GM20431 (cell line): ENCODE measurements at regions not wholly inside any gene's neighbourhood (a gene's known extent, or its start where the extent isn't known, plus 50 kb on each side); places are given as distances from the start of the nearest gene placed in this dataset.

Experiments
- in situ Hi-C: fragments of 300-500 bp; cut with MseI, MboI; formaldehyde crosslinking; loops from one replicate; pipeline ENCODE4 v1.15.0; 2020; ENCODE audit warnings: low sequenced_read_pairs; ENCODE audit not compliant: unreplicated experiment

DNA sequence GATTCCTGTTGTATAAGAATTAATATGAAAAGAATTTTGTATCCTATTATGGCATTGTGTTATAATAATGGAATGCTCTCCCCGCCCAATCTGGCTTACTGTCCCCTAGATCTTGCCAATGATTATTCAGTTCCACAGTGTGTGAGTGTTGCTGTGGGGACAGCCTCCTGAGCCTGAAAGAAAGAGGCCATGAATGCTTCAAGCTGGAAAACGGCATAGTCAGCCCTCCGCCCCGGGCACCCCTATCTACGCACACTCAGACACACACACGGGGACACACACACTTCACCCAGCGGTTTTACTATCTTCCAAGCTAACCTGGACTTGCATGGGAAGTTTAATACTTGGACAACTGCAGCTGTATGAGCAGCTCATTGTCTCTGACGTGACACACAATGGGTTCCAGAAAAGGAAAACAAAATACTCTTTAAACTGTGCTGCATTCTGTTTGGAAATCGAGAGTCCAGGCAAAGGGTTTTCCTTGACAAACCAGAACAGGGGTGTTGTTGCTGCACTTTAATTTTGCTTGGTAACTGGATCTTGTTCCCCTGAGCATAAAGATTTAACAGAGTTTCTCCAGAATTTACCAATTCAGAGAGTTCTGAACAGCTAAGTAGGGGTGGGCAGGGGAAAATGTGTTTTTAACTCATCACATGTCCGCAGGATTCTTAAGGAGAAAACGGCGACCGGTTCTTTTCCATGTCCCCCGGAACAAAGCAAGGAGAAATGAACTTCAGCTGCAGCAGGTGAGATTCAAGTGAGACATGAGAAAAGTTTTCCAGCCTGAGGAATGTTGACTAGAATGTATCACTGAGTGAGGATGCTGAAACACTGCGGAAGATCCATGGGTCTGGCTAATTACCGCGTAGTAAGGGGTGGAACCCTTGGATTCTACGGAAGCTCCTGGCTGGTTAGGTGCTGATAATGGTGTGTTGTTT, 472.9 kb downstream of the FOXO1 start:
- in situ Hi-C loops = no loop called here

DNA sequence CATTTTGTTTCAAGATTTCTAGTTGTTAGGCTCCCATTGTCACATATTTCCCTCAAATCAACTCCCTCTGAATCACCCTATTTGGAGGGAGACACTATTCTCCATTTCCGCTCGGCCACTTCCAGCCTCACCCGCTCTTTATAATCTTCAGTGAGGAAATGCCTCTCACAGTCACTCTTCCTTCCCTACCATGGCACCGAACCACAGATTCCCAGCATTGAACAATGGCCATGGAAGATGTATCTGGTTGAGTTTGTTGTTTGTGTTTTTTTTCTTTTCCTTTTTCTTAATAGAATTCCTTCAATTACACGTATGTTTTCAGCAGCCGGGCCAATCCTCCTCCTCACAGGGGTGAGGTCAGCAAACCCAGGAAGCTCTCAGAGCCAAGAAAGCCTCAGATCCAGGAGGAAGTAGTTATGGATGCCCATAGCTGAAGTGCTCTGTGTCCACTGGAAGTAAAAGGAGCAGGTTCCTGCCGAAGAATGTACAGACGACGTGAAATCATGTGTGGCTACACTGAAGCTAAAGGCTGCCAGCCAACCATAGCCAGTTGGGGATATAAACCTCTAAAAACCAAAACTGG, 472.1 kb downstream of the FOXO1 start:
- in situ Hi-C loops = no loop called here

DNA sequence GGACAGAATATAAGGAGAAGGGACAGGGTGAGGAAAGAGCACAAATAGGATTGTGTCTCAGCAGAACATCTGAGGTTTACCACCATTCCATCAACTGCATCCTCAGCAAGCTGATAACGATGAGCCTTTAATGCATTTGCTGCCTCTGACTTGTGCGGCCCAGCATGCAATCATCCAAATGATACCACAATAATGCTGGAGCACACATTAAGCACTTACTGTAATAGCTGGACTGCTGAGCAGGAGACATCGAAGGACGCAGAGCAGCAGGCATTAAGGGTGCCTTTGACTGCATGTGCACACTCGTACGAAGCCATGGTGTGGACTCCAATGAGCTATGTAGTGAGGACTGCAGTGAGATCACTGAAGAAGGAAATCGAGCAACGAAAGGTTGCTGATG, 469.4 kb downstream of the FOXO1 start:
- in situ Hi-C loops = no loop called here

DNA sequence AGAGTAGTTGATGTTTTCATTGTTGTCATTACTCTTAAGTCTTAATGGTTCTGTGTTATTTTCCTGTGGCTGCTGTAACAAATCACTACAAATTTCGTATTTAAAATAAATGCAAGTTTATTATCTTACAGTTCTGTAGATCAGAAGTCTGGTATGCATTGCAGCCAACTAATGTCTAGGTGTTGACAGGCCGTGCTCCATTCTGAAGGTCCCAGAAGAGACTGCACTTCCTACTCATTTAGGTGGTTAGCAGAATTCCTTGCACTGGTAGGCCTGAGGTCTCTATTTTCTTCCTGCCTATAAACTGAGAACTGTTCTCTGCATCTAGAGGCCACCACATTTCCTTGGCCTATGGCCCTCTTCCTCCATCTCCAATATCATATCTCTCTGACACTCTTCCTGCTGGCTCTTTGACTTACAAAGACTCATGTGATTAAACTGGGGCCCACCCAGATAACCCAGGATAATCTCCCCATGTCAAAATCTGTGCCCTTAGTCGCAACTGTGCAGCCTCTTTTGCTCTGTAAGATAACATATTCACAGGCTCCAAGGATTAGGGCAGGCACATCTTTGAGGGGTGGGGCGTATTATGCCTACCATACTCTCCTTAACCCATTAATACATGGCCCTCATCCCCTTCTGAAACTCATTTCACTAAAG, 468.4 kb downstream of the FOXO1 start:
- in situ Hi-C loops = no loop called here

DNA sequence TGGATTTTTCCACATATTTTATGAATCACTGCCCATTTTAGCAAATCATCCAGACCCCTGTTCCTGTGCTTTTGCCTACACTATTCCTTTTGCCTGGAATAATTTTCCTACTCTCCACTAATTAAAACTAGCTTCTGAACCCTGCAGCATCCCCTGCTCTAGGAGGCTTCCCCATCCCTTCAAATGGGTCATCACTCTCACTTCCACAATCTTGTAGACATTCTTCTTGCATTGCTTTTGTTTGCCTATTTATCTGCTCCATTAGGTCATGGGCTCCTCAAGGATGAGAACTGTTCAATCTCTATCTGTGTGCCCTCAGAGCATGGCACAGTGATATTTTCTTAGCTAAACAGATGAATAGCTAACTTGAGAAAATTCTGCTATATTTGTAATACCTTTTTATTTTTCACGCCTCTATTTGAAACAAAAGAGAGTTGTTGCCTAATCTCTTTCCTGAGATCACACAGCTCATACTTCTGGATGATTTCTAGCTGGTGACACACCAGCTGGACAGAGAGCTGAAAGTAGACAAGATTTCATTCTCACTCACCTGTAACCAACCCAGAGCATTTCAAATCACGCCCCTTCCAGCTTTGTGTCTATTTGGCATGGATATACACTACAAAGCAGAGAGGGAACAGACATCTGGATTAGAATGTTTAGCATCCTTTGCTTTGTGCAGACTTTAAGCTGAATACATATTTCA, 466.0 kb downstream of the FOXO1 start:
- in situ Hi-C loops = no loop called here

DNA sequence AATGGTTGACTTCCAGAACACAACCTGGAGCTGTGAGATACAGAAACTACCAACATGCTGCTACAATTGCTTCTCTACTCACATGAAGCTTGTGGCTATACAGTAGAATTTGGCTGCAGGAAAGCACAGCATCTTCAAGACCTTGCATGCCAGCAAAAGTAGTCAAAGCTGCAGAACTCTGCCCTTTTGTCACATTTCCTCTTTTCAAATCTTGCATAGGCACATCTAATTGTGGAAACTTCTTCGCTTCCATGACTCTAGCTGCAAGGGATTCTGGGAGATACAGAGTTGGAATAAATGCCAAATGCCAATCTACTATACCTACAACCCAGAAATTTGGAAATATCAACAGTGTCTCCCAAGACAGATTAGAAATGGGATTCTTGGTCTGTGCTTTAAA, 462.2 kb downstream of the FOXO1 start:
- in situ Hi-C loops = no loop called here

DNA sequence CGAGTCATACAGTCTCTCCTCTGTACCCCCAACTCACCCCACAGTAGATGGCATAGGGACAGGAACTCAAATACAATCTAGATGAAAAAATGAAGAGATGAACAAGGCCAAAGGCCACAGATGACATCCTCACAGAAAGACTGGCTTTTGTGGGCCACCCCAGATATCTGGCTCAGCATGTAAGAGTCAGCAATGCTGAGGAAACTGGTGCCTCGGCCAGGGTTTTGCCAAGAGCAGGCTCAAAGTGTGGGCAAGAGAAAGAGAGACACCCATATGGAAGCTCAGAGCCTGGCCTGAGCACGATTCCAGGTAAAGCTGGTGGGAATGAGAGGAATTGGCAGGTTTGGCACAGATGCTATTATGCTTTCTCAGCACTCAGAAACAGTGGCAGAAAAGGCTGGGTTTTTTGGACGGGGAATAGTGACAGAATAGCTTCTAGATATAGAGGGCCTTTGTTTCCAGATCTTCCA, 460.6 kb downstream of the FOXO1 start:
- in situ Hi-C loops = no loop called here

DNA sequence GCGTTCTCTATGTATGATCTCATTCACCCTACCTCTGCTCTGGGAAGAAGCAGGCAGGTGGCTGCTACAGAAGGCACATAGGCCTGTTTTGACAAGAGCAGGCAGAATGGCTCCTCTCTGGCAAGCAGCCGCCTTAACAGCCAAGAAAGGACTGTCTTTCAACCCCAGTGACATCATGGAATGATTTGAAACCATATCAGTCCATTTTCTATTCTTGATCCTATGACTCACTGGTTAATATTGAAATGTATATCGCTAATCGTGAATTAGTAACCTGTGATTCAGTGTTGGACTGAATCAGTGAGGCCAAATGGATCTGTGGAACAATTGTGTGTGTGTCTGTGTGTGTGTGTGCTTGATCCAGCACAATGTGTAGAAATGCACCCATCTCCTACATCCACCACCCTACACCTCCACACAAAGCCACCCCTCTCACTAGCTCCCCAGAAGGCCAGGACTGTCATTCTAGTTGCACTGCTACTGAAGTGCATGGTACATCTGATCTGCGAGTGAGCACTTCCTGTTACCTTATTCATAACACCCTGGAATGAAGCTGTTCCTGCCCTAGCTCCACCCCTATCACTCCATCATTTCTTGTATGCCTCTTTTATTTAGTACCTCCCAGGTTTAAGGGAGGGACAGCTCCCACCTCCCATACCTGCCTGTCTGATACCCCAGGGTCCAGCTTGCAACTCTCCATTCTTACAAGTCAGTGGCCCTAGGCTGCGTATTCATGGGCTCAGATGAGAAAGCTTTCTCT, 460.0 kb downstream of the FOXO1 start:
- in situ Hi-C loops = no loop called here

DNA sequence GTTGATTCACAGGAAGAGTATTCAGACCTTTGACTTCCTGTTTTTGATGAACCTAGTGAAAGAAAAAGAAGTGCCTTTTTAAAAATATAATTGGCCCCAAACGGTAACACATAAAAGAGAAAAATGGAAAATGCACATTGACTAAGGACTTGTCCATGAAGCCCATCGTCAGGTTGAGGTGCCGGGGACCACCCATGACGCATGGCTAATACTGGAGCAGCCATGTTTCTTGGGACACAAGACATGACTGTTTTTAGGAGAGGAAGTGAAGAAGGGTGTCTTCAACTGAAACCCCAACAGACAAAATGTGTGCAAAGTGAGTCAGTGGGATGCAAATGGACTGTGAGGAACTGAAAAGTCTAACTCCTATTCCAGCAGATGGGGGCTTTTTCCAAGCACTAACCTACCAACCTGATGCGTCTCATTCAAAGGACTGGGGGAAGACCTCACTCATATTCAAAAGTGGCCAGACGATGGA, 459.4 kb downstream of the FOXO1 start:
- in situ Hi-C loops = no loop called here

DNA sequence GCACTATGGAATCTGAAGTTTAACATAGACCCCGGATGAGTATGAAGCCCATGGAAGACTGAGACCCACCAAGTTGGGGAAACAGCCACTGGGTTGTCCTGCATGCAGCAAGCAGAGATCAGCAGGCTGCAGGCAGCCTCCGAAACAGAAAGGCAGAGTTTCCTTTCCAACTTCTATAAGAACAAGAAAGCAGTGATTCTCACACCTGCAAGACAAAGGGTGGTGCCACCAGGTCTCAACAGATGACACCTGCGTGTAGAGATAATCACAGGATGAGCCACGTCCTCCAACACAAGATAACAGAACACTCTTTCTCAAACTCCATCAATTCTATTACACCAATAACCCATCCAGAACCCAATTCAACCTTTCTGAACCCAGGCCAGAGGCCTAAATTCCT, 457.9 kb downstream of the FOXO1 start:
- in situ Hi-C loops = no loop called here

DNA sequence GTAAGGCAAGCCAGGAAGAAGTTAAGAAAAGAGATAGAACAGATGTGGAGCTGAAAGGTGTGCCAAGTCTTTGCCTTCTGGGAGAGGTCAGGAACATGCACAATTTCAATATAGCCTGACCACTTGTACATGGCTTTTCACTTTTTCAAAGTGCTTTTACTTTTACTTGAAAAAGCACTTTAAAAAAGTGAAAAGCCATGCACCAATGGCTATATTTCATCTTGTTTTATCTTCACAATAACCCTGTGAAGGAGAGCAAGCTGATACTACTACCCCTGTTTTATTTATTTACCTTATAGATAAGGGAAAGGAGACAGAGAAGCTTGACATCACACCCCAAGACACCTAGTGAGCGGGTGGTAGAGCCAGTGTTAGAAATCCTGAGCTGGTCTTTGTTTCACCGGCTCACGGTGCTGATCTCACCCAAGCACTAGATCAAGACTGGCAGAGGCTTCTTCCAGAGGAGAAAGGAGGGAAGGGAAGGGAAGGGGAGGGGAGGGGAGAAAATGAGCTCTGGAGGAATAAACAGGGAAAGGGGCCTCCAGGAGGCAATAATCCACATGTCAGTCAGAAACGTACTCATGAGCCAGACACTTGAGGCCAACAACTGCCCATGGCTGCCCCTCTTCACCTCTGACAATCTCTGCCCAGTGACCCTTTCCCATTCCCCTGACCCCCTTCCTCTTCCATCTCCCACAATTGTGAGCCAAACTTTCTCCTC, 455.4 kb downstream of the FOXO1 start:
- in situ Hi-C loops = no loop called here

DNA sequence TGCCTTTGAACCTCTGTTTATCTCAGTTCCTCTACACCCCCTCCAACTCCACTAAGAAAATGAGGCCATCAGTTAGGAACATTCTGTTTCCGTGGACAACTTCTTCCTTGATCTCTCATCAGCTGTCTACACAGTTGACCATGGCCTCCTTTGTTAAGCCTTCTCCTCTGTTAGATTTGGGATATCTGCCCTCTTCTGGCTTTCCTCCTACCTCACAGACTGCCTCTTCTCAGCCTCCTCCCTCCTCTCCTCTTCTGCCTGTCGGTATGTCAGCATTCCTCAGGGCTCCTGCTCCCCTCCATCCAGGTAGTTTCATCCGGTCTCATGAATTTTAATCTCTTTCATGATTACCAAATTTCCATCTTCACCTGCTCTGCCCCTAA, 454.9 kb downstream of the FOXO1 start:
- in situ Hi-C loops = no loop called here

DNA sequence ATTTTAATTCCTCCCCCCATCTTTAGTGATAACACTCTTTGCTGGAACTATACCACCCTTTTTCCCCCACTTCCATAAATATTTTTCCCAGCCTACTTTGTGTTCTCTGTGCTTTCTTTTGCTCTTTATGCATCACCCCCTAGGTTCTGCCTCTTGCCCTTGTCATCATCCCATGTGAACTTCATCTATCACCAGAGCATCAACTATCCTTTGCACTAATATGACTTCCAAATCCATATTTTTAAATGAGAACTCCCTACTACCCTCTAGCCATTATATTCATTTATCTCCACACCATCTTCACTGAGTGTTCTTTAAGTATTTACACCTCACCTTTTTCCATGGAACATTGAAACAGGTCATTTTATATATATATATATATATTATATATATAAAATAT, 452.7 kb downstream of the FOXO1 start:
- in situ Hi-C loops = no loop called here

DNA sequence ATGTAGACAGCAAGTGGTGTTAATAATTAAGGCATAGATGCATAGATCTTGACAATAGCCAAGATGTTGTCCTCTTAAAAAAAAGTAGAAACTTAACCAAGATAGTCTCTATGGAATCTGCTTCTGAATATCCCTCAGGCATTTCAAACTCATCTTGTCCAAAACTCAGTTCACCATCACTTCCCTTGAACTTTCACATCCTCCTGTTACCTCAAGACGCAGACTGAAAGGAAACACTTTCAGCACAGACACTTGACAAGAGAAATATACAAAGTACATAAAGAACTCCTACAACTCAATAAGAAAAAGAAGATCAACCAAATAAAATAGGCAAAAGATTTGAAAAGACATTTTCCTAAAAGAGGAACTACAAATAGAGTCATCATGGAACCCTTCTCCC, 451.1 kb downstream of the FOXO1 start:
- in situ Hi-C loops = no loop called here

DNA sequence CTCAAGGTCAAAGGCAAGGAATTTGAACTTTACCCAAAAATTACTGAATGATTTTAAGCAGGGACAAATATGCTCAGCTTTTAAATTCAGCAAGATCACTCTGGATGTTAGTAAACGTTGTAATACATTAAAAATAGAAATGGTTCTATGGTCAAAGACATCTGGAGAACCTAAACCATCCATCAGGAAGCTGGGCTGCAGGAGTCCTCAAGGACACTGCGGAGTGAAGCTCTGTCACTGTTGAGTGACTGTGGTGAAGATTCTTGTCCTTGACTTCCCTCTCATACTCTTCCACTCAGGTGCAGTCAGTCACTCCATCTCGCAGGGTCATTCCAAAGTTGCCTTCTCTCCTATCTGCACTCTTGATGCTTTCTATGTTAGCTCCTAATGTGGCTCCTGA, 450.7 kb downstream of the FOXO1 start:
- in situ Hi-C loops = no loop called here

DNA sequence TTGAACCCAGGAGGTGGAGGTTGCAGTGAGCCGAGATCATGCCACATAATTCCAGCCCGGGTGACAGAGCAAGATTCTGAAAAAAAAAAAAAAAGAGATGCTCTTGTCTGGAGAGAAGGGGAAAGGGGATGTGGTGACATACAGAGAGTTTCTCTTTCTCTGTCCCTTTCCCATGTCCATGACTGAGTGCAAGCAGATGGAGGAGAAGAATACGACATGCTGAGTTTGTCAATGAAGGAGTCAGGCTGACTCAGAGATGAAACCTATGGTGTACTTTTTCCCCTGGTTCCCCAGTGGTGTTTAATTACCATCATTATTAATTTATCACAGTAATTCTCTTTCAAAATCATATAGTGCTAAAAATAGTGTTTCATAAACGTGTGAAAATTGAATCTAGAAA, 448.8 kb downstream of the FOXO1 start:
- in situ Hi-C loops = no loop called here

DNA sequence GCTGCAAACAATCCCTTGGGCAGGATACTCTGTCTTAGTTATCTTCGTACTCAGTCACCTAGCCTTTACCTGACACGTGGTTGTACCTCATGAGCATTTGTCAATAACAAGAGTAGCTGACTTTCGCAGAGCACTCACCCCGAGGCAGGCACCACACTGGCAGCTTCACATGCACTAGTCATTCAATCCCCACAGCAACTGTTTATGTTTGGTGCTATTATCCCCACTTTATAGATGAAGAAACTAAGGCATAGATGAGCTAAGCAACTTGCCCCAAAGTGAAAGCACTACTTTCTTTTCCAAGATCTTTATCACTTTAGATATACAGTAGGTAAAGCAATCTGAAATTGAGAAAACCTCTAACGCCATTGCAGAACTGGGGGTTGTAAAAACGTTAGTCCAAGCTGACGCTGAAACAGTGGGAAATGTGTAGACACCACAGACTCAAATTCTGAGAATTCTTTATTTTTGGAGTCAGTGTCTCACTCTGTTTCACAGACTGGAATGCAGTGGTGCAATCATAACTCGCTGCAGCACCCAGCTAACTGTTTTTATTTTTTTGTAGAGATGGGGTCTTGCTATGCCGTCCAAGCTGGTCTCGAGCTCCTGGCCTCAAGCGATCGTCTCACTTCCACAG, 446.0 kb downstream of the FOXO1 start:
- in situ Hi-C loops = no loop called here

DNA sequence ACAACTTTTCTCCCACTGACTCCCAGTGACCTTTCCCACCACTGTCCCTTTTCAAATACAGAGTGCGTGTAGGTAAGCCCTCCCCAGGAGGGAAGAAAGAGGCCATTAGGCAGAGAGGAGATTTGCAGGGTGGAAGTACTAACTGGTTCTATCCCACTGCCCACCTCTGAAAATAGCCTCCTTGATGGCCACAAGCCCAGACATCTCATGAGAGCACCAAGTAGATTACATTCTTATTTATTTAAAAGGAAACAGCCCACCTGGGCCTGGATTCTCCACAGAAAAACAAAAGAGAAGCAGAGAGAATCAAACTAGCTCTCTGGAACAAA, 445.3 kb downstream of the FOXO1 start:
- in situ Hi-C loops = no loop called here
